DND-41 (cell line): ENCODE measurements at regions not wholly inside any gene's neighbourhood (a gene's known extent, or its start where the extent isn't known, plus 50 kb on each side); places are given as distances from the start of the nearest gene placed in this dataset.

Experiments
- CTCF ChIP-seq: IDR thresholded peaks from 2 replicates; pipeline ENCODE4 v1.5.1; 2012; ENCODE audit warnings: borderline replicate concordance, low read length, moderate library complexity, mild to moderate bottlenecking; ENCODE audit not compliant: poor library complexity, severe bottlenecking; ENCODE audit errors: extremely low read depth
- EZH2 ChIP-seq: IDR thresholded peaks from 3 replicates; pipeline ENCODE4 v1.6.1; 2012; ENCODE audit warnings: borderline replicate concordance, low read depth, mild to moderate bottlenecking, moderate library complexity, low read length, inconsistent platforms; ENCODE audit not compliant: severe bottlenecking

GRCh38 chr12:46659824-46660223 lies 166.0 kb downstream of the SLC38A4 start:
- TF ChIP-seq CTCF, result no peak
- no peak for TF ChIP-seq EZH2
